ENCODE measurements at regions not wholly inside any gene's neighbourhood (a gene's known extent, or its start where the extent isn't known, plus 50 kb on each side); places are given as distances from the start of the nearest gene placed in this dataset.

DNA sequence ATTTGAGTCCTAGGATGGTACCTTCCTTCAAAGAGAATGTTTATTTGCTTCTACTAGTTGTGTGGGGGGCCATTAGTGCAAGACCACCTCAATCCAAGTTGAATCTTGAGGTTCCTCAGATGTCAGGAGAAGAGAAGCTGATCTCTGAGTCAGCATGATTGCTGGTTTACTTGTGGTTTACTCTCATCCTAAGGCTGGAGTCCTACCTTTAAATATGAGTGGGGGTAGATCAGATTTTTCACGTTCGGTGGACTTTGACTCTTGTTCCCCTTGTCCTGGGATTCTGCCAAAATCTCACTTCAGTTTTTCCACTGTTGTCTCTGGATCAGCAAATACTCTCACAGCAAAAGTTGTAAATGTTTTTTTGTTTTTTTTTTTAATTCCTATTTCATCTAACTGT lies 84.6 kb upstream of the F13A1 start:
- CTCF ChIA-PET: no interaction called here
- no peak for ATAC-seq
- FAIRE-seq: no peak
- POLR2A ChIA-PET: no interaction called here
- 6% methylated on average over 2 of the region's 2 CpGs for WGBS (ENCODE audit: missing lambda C conversion rate)
- Histone ChIP-seq H3K4me2 (no peak overlapping the region), H3K4me3 (no peak overlapping the region), H3K27ac (no peak overlapping the region), H3K9me3 (no peaks in the 10 kb centered on the region), H3K4me1 (no peaks in the 10 kb centered on the region)
- DNase-seq (ENCODE audit: low read depth in 1 of 2, low spot score in 1 of 2): no peak
- TF ChIP-seq, protein P1, sequence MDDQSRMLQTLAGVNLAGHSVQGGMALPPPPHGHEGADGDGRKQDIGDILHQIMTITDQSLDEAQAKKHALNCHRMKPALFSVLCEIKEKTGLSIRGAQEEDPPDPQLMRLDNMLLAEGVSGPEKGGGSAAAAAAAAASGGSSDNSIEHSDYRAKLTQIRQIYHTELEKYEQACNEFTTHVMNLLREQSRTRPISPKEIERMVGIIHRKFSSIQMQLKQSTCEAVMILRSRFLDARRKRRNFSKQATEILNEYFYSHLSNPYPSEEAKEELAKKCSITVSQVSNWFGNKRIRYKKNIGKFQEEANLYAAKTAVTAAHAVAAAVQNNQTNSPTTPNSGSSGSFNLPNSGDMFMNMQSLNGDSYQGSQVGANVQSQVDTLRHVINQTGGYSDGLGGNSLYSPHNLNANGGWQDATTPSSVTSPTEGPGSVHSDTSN (IDR thresholded peaks at IDR 0.05): no peak
- TF ChIP-seq MAFK (IDR thresholded peaks at IDR 0.05; ENCODE audit: partially characterized antibody) (no peak), TP53 (CRISPR knock-in tag; IDR thresholded peaks at IDR 0.05) (no peak), PHF8 (IDR thresholded peaks at IDR 0.05; ENCODE audit: borderline replicate concordance, low read depth) (no peak), ESRRA (IDR thresholded peaks at IDR 0.05; ENCODE audit: borderline replicate concordance, low read length) (no peak), ZSCAN20 (CRISPR knock-in tag; IDR thresholded peaks at IDR 0.05) (no peak), EP300 (IDR thresholded peaks at IDR 0.05) (no peak), TFCP2L1 (CRISPR knock-in tag; IDR thresholded peaks at IDR 0.05) (no peak), SMC3 (IDR thresholded peaks at IDR 0.05) (no peak), CEBPB (IDR thresholded peaks at IDR 0.05) (no peak), NPAS2 (CRISPR knock-in tag; IDR thresholded peaks at IDR 0.05; ENCODE audit: borderline replicate concordance) (no peak), JUN (IDR thresholded peaks at IDR 0.05) (no peak)
- TF ChIP-seq, protein P2, sequence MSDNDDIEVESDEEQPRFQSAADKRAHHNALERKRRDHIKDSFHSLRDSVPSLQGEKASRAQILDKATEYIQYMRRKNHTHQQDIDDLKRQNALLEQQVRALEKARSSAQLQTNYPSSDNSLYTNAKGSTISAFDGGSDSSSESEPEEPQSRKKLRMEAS (IDR thresholded peaks at IDR 0.05): no peak

DNA sequence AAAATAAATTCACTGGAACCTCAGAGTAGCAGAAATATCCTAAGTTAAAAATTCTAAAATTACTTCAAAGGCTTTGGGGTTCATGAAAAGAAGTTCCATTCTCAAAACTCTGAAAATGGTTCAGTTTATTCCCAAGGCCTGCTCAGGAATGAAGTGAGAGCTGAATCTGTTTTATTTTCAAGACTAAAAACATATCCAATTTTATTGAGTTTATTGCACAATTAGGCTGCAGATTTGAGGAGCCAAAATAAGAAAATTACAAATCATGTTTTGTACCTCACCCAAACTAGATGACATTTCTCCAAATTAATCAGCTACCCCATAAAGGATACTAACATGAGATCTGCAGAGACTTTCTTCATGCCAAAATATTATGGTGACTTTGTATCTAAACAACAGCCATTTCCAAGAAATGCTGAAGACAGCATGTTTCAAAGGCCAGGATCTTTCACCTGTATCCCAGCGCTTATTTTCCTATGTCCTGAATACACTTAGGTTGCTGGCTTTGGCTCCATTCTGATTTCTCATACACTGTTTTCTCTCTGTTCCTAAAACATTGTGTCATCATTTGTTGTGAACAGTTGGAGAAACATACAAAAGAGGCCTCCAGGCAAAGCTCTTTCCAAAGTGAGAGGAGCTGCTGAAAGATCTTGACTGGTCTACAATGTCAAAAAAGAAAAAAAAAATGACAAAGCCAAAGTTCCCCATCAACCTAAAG lies 85.7 kb upstream of the F13A1 start:
- Histone ChIP-seq H3K4me1 (no peaks in the 10 kb centered on the region), H3K9me3 (no peaks in the 10 kb centered on the region), H3K4me3 (no peak overlapping the region), H3K27ac (no peak overlapping the region), H3K4me2 (no peak overlapping the region)
- WGBS (ENCODE audit: missing lambda C conversion rate): 76% methylated on average over 1 of the region's 1 CpG
- DNase-seq (ENCODE audit: low read depth in 1 of 2, low spot score in 1 of 2) (no peak), ATAC-seq (no peak), FAIRE-seq (no peak)
- CTCF ChIA-PET: no interaction called here
- POLR2A ChIA-PET: no interaction called here
- TF ChIP-seq NFE2L2 (conservative IDR thresholded peaks at IDR 0.05; ENCODE audit: low read length) (no peak), KDM5A (IDR thresholded peaks at IDR 0.05) (no peak), MAFK (IDR thresholded peaks at IDR 0.05; ENCODE audit: partially characterized antibody) (no peak), HOXB5 (CRISPR knock-in tag; IDR thresholded peaks at IDR 0.05) (no peak)
- TF ChIP-seq, protein P3, sequence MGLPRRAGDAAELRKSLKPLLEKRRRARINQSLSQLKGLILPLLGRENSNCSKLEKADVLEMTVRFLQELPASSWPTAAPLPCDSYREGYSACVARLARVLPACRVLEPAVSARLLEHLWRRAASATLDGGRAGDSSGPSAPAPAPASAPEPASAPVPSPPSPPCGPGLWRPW (IDR thresholded peaks at IDR 0.05): no peak
- TF ChIP-seq, protein P4, sequence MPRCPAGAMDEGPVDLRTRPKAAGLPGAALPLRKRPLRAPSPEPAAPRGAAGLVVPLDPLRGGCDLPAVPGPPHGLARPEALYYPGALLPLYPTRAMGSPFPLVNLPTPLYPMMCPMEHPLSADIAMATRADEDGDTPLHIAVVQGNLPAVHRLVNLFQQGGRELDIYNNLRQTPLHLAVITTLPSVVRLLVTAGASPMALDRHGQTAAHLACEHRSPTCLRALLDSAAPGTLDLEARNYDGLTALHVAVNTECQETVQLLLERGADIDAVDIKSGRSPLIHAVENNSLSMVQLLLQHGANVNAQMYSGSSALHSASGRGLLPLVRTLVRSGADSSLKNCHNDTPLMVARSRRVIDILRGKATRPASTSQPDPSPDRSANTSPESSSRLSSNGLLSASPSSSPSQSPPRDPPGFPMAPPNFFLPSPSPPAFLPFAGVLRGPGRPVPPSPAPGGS (IDR thresholded peaks at IDR 0.05): no peak
- TF ChIP-seq, protein P5, sequence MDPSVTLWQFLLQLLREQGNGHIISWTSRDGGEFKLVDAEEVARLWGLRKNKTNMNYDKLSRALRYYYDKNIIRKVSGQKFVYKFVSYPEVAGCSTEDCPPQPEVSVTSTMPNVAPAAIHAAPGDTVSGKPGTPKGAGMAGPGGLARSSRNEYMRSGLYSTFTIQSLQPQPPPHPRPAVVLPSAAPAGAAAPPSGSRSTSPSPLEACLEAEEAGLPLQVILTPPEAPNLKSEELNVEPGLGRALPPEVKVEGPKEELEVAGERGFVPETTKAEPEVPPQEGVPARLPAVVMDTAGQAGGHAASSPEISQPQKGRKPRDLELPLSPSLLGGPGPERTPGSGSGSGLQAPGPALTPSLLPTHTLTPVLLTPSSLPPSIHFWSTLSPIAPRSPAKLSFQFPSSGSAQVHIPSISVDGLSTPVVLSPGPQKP (IDR thresholded peaks at IDR 0.05; ENCODE audit: low read depth, low read length): no peak

DNA sequence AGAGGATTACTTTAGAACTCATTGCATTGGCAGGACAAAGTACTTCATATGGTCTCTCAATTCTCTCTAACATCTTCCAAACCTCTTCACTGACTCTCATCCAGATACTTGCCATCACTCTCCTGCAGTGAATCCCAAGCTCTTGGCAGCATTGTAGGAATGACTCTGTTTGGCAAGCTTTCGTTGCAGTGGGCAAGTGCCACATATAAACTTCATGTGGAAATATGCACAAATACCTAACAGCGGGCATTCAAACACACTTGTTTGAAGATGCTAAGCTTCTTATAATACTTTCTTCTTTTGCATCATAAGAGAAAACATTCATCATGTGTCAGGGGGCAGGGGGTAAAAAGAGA lies 86.2 kb upstream of the F13A1 start:
- Histone ChIP-seq H3K4me2 (no peak overlapping the region), H3K9me3 (no peaks in the 10 kb centered on the region), H3K4me1 (no peaks in the 10 kb centered on the region), H3K4me3 (no peak overlapping the region), H3K27ac (no peak overlapping the region)
- FAIRE-seq: no peak
- ChIA-PET CTCF (interaction anchor here (0.9 kb wide), 1 partner anchor 11 kb away, joined by 3 read pairs; no protein-coding TSS in a partner anchor), POLR2A (no interaction called here)
- no peak for ATAC-seq
- DNase-seq (ENCODE audit: low read depth in 1 of 2, low spot score in 1 of 2): no peak
- WGBS (ENCODE audit: missing lambda C conversion rate): 0% methylated on average over 2 of the region's 2 CpGs
- TF ChIP-seq TFCP2L1 (CRISPR knock-in tag; IDR thresholded peaks at IDR 0.05): no peak
- TF ChIP-seq CBX2 (IDR thresholded peaks at IDR 0.05; ENCODE audit: borderline replicate concordance, low read depth): no peak
- TF ChIP-seq SREBF2 (IDR thresholded peaks at IDR 0.05): no peak

Measured in A549 (cell line).